Retinal pigment epithelial cell (primary cell): ENCODE measurements at regions not wholly inside any gene's neighbourhood (a gene's known extent, or its start where the extent isn't known, plus 50 kb on each side); places are given as distances from the start of the nearest gene placed in this dataset.
A peak's percentile ranks its signal among the peaks of the same experiment; 100 is the strongest.
"Not testable (repeated sequence)": the region's sequence is repeated elsewhere in the genome, so short reads cannot be mapped to it uniquely, and the experiment has no call there.

Experiments
- DNase-seq: peaks from one replicate; pipeline ENCODE4 v3.0.0-alpha.2; 2010; ENCODE audit warnings: low read depth
- H3K4me3 ChIP-seq: 2 replicates; pipeline ENCODE4 v1.5.1; 2011; ENCODE audit warnings: mild to moderate bottlenecking, low read length, control low read depth, moderate library complexity
- CTCF ChIP-seq: conservative IDR thresholded peaks from 2 replicates; pipeline ENCODE4 v1.5.1; 2011; ENCODE audit warnings: low read depth, low read length, control low read depth, inconsistent platforms

GRCh38 chr13:65497265-65497664 is 1732.9 kb downstream of the PCDH9 start:
- H3K4me3 ChIP-seq = no peak overlapping the region
- TF ChIP-seq CTCF = no peak
- DNase-seq = no peak

- not testable (repeated sequence) for DNase-seq, H3K4me3 ChIP-seq
Observed at GRCh38 chr13:65490725-65491124, 1739.4 kb downstream of the PCDH9 start.

- no peak for DNase-seq
- no peak overlapping the region for H3K4me3 ChIP-seq
- TF ChIP-seq CTCF = no peak
Observed at GRCh38 chr13:65488606-65489005, 1741.5 kb downstream of the PCDH9 start.

GRCh38 chr13:65479692-65480091 is 1750.4 kb downstream of the PCDH9 start:
- DNase-seq = no peak
- H3K4me3 ChIP-seq = no peak overlapping the region
- TF ChIP-seq CTCF = no peak

GRCh38 chr13:65473196-65473595 is 1756.9 kb downstream of the PCDH9 start:
- no peak for TF ChIP-seq CTCF
- DNase-seq = no peak
- H3K4me3 ChIP-seq = no peak overlapping the region

- no peak for TF ChIP-seq CTCF
- H3K4me3 ChIP-seq = no peak overlapping the region
- no peak for DNase-seq
Observed at GRCh38 chr13:65472336-65472735, 1757.8 kb downstream of the PCDH9 start.

- no peak overlapping the region for H3K4me3 ChIP-seq
- no peak for DNase-seq
- TF ChIP-seq CTCF = no peak
Observed at GRCh38 chr13:65470781-65471180, 1759.4 kb downstream of the PCDH9 start.

- no peak for TF ChIP-seq CTCF
- H3K4me3 ChIP-seq = no peak overlapping the region
Observed at GRCh38 chr13:65468628-65469027, 1761.5 kb downstream of the PCDH9 start.

More at GRCh38 chr13:65468628-65469027, 1761.5 kb downstream of the PCDH9 start:
- DNase-seq = peak; percentile 34
